NCI-H128 (cell line): ENCODE measurements at regions not wholly inside any gene's neighbourhood (a gene's known extent, or its start where the extent isn't known, plus 50 kb on each side); places are given as distances from the start of the nearest gene placed in this dataset.

ENCODE experiments used
- DNase-seq: peaks from one replicate; lab custom pipeline; 2025; ENCODE audit not compliant: unreplicated experiment; lab: John Stamatoyannopoulos, UW

DNA sequence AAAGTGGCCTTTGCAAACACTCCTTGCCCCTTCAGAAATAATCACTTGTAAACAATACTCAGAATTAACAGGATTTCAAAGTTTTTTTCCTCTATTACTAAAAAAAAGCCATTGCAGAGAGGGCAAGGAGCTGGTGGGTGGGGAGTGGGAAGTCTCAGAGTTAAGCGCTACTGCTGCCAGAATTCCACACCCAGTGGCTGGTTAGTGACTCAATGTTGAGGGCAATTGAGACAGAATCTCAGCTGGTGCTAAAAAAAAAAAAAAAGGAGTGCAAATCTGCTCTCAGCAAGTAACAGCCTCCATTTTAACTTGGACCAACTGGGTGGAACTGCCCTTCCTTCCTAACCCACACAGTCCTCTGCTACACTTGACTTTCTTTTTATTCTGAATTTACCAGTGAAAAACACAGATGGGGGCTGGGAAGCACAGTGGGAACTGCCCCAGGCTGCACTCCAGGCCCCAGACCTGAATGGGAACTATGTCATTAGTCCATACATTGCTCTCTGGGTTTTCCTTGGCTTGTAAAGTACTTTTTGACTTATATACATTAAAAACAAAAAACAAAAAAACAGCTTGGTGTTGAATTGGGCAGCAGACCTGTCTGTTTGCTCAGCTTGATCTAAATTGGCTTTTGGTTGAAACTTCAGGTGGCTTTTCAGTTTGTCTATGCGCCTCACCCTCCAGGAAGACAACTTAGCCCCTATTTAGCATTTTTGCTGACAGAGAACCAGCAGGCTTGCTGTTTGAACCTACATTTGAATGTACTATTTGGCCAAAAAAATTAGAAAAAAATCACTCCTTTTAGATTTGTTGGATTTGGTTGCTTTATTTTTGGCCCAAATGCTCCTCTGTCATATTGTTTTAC lies 357.8 kb upstream of the TBL1XR1 start:
- DNase-seq: no peak

- no peak for DNase-seq
Observed at GRCh38 chr3:177557548-177557947, 360.3 kb upstream of the TBL1XR1 start.

DNA sequence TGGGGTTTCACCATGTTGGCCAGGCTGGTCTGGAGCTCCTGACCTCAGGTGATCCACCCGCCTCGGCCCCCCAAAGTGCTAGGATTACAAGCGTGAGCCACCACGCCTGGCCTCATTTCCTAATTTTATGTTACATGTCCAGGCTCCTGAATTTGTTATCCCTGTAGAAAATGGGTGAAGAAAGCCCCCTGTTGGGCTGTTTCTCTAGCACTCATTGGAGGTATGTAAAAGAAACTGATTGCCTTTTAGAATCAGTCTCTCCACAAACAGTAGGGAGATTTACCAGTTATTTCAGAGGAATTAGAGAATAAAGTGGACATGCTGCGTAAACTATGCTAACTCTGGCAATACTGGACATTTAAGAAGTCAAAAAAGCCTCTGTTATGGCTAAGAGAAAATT lies 364.1 kb upstream of the TBL1XR1 start:
- DNase-seq: no peak

DNA sequence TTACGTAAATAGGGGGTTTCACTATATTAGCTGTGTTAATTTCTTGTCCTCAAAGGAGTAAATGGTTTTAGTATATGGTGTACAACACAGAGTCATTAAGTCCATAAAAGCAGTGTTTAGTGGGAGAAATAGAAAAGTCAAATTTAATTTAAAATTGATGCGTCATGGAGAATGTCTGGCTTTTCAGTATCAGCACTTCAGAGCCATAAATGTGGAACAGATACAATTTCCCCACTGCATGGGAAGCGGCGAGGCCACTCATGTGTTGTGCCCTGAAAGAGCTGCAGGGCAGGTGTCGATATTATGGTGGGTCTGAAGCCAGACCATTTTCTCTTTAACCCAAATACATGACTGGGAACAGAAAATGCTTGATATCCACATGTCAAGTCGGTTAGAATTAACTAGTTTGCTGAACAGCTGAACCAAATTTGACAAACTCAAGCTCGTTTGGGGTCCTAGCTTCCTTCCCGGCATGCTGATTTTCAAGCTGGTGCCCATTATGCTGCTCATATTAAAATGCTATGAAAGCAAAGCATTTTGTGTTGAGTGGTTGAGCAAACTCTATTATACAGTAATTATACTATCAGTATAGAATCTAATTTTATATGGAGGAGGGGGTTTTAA lies 364.6 kb upstream of the TBL1XR1 start:
- no peak for DNase-seq

DNA sequence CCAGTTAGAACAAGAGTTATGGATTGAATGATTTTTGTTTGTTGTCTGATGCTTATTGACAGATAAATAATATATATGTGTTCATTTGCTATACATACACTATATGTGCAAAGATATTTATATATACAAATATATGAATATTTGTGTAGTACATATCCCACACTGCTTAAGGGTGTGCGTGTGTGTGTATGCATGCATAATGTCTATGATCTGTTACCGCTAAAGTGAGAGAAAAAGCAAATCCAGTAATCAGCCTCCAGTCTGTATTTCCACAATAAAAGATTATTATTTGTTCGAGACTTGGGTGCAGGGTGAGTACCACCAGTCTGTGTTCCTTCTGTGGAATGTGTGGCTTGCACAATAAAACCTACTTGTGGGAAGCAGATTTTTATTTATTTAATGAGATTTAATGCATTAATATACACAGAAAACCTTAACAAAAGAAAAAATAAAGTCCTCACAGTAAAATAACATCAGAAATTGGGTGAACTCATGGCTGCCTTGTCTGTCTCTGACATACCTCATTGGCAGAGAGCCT lies 366.0 kb upstream of the TBL1XR1 start:
- DNase-seq: no peak

DNA sequence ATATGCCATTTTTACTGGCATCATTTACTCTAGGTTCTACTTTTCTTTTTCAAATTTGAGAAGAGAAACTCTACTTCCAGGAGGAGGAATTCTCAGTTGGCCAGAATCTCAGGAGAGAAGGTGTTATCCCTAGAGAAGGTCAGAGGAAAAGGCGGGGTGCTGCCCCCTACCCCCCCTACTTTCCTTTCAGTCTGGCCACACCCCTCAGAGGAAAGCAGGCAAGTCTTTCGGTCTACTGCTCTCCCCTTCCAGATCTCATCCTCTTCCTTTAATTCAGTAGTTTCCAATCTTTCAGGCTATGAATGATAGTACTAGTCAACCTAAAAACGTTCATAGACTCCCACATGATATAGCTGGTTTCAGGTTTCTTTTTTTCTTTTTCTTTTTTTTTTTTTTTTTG lies 366.5 kb upstream of the TBL1XR1 start:
- no peak for DNase-seq

DNA sequence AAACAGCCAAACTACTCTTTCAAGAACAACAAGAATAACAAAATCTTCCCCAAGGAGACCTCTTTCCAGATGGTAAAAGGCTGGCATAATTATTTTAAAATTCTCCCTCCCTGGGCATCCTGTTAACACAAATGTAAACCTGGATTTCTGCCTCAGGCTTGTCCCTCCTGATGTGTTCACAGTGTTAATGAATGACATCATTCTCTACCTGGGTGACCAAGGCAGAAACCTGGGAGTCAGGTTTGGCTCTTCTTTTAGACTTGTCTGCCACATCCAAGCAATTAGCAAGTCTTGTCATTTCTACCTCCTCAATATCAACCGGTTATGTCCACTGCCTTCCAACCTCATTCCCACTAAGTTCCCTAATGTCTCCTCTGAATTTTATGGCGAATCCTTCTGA lies 368.7 kb upstream of the TBL1XR1 start:
- DNase-seq: no peak

GRCh38 chr3:177567833-177568232 lies 370.6 kb upstream of the TBL1XR1 start:
- DNase-seq: no peak

GRCh38 chr3:177569193-177569592 lies 371.9 kb upstream of the TBL1XR1 start:
- DNase-seq: no peak

GRCh38 chr3:177569875-177570657 lies 372.8 kb upstream of the TBL1XR1 start:
- DNase-seq: no peak

DNA sequence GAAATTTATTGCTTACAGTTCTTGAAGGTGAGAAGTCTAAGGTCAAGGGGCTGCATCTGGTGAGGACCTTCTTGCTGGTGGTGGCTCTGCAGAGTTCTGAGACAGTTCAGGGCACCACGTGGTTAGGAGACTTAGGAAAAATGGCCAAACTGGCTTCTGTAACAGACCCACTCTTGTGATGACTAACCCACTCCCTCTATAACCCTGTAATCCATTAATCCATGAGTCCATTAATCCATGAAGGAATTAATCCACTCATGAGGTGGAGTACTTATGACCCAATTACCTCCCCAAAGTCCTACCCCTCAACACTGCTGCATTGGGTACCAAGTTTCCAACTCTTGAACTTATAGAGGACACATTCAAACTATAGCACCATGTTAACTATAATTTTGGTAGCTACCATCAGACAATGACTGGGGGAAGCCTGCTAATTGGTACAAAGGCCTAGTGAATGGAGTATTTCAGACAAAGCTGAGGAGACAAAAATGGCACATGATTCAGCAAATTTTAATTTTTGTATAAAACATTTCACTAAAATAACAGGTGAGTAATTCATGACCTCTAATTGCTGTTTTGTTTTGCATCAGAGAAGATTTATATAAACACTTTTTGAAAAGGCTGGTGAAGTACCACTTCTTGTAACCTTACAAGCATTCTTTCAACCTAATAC lies 374.1 kb upstream of the TBL1XR1 start:
- no peak for DNase-seq

DNA sequence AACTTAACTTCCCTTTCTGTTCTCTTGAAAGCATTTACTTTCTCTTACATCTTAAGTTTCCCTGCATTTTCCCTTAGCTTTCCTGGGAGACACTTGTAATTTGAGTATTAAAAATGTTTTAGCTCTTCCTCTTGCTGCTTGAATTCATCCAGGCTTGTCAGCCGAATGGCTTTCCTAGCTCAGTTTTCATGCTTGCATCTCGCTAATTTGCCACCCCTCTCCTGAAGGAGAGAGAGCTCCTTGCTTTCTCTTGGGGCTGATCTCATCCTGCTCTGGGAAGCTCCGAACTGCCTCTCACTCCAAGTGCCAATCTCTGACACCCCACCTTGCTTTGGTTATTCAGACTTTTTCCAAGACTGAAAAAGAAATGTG lies 374.6 kb upstream of the TBL1XR1 start:
- no peak for DNase-seq

DNA sequence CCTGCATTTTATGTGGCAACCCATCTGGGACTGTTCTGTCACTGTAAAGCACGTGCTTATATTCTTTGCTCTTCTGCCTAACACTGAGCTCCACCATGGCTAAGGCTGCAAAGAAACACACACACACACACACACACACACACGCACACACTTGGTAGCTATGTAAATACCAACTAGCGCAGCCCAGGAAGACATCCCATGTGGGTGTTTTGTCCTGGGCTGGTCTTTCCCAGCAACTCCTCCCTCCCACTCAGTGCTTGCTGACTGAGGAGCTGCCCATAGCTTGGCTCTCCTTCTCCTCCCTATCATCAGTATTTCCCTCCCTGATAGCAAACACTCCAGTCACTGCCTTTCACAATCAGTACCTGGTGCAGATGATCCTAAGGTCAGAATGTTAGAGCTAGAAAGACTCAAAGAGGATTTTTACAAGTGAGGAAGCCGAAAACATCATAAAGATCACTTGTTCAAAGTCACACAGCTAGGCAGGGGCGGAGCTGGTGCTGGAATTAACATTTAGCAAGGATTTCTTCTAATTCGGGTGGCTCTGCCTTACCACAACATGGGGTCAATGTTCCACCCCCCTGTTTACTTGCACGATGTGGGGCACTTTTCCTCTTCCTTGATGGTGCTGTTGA lies 377.1 kb upstream of the TBL1XR1 start:
- DNase-seq: no peak

DNA sequence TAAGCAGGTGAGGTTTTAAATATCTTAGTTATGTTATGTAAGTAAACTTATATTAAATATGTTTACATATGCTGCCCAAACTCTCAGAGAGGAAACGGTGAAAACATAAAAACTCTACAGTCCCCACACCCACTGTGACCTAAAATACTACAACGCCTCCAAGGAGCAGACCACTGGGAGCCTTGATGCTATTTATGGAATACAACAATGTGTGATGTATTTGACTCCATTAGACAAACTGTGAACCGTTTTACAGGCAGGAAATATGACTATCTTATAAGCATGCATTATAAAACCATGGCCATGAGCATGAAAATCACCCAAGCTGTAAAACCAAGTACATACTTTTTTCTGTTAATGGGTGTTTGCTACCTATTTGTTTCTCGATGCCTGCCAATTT lies 379.5 kb upstream of the TBL1XR1 start:
- DNase-seq: no peak

DNA sequence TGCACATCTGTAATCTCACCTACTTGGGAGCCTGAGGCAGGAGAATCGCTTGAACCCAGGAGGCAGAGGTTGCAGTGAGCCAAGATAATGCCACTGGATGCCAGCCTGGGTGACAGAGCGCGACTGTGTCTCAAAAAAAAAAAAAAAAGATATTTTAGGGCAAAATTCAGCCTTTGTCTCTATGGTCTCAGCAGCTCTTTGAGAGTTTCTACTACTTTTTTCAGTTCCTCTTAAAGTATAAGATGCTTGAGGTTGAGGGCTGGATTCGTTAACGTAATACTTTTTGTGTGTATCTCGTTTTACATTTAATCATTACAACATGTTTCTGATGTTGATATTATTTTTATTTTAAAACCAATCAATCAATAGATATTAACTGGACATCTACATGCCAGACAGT lies 381.2 kb upstream of the TBL1XR1 start:
- DNase-seq: no peak

DNA sequence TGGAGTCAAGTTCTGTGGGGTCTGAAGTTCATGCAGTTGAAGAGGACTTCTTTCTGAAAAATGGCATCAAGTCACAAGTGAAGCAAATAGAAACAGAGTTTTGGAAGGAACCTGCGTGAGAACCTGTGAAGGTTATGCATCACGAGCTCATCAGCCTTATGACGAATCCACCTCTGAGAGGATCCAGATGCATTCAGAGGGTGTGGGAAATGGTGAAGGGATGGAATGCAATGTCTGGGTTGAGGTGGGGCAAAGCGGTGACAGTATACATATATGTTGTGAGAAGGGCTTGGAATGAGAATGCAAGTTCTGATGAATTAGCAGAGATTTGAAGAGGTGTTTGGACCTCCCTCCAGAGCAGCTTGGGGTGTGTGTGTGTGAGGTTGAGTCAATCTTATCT lies 382.1 kb upstream of the TBL1XR1 start:
- DNase-seq: no peak

- DNase-seq: no peak
Observed at GRCh38 chr3:177580437-177580836, 383.2 kb upstream of the TBL1XR1 start.

- no peak for DNase-seq
Observed at GRCh38 chr3:177585271-177585670, 388.0 kb upstream of the TBL1XR1 start.

- no peak for DNase-seq
Observed at GRCh38 chr3:177589041-177589650, 391.9 kb upstream of the TBL1XR1 start.

- DNase-seq: peak; percentile 75
Observed at GRCh38 chr3:177589911-177590381, 392.7 kb upstream of the TBL1XR1 start.
